Calu3 (cell line): ENCODE measurements at regions not wholly inside any gene's neighbourhood (a gene's known extent, or its start where the extent isn't known, plus 50 kb on each side); places are given as distances from the start of the nearest gene placed in this dataset.

ENCODE experiments used
- BruUV-seq: library from RNA; stranded (reverse); fragments of 400-500 nt; replicated peaks from 2 replicates; lab custom pipeline; 2021; lab: Mats Ljungman, UMichigan
- CTCF ChIA-PET: fragments of 300-600 bp; sonication (Branson Sonifier 250); formaldehyde crosslinking; loops from one replicate; lab custom pipeline; 2022; ENCODE audit warnings: antibody characterized with exemption; lab: Charles Lee
- DNase-seq: peaks from one replicate; pipeline ENCODE4 v3.0.0; 2022
- H3K27ac Mint-ChIP-seq: one replicate; pipeline ENCODE4 v1.8.0; 2022; ENCODE audit warnings: mixed read lengths; ENCODE audit not compliant: unreplicated experiment
- H3K27me3 Mint-ChIP-seq: one replicate; pipeline ENCODE4 v1.8.0; 2022; ENCODE audit warnings: mixed read lengths; ENCODE audit not compliant: unreplicated experiment
- H3K36me3 Mint-ChIP-seq: one replicate; pipeline ENCODE4 v1.8.0; 2022; ENCODE audit warnings: mild to moderate bottlenecking, moderate library complexity, mixed read lengths; ENCODE audit not compliant: insufficient read depth, unreplicated experiment
- H3K4me1 Mint-ChIP-seq: one replicate; pipeline ENCODE4 v1.8.0; 2022; ENCODE audit warnings: mild to moderate bottlenecking, low read depth, mixed read lengths; ENCODE audit not compliant: unreplicated experiment
- H3K4me3 Mint-ChIP-seq: one replicate; pipeline ENCODE4 v1.8.0; 2022; ENCODE audit warnings: mild to moderate bottlenecking, low read depth, moderate library complexity, mixed read lengths; ENCODE audit not compliant: unreplicated experiment
- H3K9me3 Mint-ChIP-seq: one replicate; pipeline ENCODE4 v1.8.0; 2022; ENCODE audit warnings: low read depth, mixed read lengths; ENCODE audit not compliant: unreplicated experiment
- intact Hi-C: fragments of 100-400 bp; cut with micrococcal nuclease; formaldehyde crosslinking; loops from one replicate; pipeline ENCODE4 v1.10.0; 2022; ENCODE audit not compliant: unreplicated experiment
- TF ChIP-seq, protein P1 (sequence below): fragments of 200-600 bp; IDR thresholded peaks from one replicate; pipeline ENCODE4 v1.8.0; 2022; ENCODE audit warnings: antibody characterized with exemption; ENCODE audit not compliant: unreplicated experiment

DNA sequence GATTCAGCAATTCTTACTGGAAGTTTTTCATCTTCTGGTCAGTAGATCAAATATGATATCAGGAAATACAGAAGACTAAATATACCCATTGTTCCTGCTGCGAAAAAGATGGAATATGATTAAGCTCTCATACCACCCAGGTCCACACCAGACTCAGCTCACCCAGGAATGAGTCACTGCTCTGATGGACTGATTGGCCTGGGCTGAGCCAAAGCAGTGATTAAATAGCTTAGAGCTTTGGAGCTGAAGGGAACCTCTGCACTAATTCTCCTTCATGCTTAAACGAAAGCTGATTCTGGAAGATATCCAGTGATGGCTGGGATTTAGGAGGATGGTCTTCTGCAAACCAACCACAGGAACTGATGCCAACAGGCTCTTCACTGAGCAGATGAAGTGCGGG is 62.0 kb upstream of the SYT1 start:
- Mint-ChIP-seq H3K9me3 (no peaks in the 10 kb centered on the region), H3K27me3 (no peaks in the 10 kb centered on the region), H3K27ac (peak overlapping the region; percentile 58), H3K36me3 (no peaks in the 10 kb centered on the region), H3K4me1 (peaks cover 7% of the 10 kb centered on the region), H3K4me3 (no peak overlapping the region)
- TF ChIP-seq, protein P1, sequence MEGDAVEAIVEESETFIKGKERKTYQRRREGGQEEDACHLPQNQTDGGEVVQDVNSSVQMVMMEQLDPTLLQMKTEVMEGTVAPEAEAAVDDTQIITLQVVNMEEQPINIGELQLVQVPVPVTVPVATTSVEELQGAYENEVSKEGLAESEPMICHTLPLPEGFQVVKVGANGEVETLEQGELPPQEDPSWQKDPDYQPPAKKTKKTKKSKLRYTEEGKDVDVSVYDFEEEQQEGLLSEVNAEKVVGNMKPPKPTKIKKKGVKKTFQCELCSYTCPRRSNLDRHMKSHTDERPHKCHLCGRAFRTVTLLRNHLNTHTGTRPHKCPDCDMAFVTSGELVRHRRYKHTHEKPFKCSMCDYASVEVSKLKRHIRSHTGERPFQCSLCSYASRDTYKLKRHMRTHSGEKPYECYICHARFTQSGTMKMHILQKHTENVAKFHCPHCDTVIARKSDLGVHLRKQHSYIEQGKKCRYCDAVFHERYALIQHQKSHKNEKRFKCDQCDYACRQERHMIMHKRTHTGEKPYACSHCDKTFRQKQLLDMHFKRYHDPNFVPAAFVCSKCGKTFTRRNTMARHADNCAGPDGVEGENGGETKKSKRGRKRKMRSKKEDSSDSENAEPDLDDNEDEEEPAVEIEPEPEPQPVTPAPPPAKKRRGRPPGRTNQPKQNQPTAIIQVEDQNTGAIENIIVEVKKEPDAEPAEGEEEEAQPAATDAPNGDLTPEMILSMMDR = no peak
- DNase-seq = peak; percentile 62
- CTCF ChIA-PET = interaction anchor here (0.5 kb wide), 1 partner anchor 199 kb away, joined by 3 read pairs; no protein-coding TSS in a partner anchor
- BruUV-seq = no TSS peak
- intact Hi-C loops = no loop called here

DNA sequence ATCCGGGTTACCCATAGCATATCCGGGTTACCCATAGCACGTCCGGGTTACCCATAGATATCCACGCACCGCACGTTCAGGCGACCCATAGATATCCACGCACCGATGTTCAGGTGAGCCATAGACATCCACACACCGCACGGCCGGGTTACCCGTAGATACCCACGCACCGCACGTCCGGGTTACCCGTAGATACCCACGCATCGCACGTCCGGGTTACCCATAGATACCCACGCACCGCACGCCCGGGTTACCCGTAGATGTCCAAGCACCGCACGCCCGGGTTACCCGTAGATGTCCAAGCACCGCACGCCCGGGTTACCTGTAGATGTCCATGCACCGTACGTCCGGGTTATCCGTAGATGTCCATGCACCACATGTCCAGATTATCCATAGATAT is 60.3 kb upstream of the SYT1 start:
- DNase-seq = no peak
- TF ChIP-seq, protein P1 = no peak
- H3K27ac Mint-ChIP-seq = no peak overlapping the region
- no peaks in the 10 kb centered on the region for H3K36me3 Mint-ChIP-seq
- H3K4me1 Mint-ChIP-seq = peaks cover 7% of the 10 kb centered on the region
- H3K4me3 Mint-ChIP-seq = no peak overlapping the region
- BruUV-seq = no TSS peak
- intact Hi-C loops = no loop called here
- CTCF ChIA-PET = no interaction called here
- no peaks in the 10 kb centered on the region for H3K9me3 Mint-ChIP-seq
- H3K27me3 Mint-ChIP-seq = no peaks in the 10 kb centered on the region
